ENCODE measurements at regions not wholly inside any gene's neighbourhood (a gene's known extent, or its start where the extent isn't known, plus 50 kb on each side); places are given as distances from the start of the nearest gene placed in this dataset.

- no peak for TF ChIP-seq POLR2A (IDR thresholded peaks at IDR 0.05)
- no peak for TF ChIP-seq CTCF (IDR thresholded peaks at IDR 0.05)
- no peak for TF ChIP-seq POLR2AphosphoS5 (IDR thresholded peaks at IDR 0.05)
Observed at GRCh38 chr2:138382672-138383071, 118.9 kb upstream of the SPOPL start.

Data from gastroesophageal sphincter (tissue), 3 donors.